Occipital lobe (tissue), 1 donor: ENCODE measurements at regions not wholly inside any gene's neighbourhood (a gene's known extent, or its start where the extent isn't known, plus 50 kb on each side); places are given as distances from the start of the nearest gene placed in this dataset.

Experiments
- DNase-seq: peaks from one replicate; lab custom pipeline; 2025; lab: John Stamatoyannopoulos, UW

- DNase-seq = no peak
These were observed 56.8 kb upstream of the HS3ST2 start for GRCh38 chr16:22757202-22757601.

- no peak for DNase-seq
These were observed 51.5 kb upstream of the HS3ST2 start for GRCh38 chr16:22762486-22762885.

- DNase-seq = no peak
These were observed 50.4 kb upstream of the HS3ST2 start for GRCh38 chr16:22763437-22764080.
